GM23338 (cell line): ENCODE measurements at regions not wholly inside any gene's neighbourhood (a gene's known extent, or its start where the extent isn't known, plus 50 kb on each side); places are given as distances from the start of the nearest gene placed in this dataset.

ENCODE experiments used
- CREB1 ChIP-seq: fragments of 250-450 bp; sonication (Bioruptor Pico); IDR thresholded peaks from 2 replicates; pipeline ENCODE4 v1.5.0; 2020; ENCODE audit warnings: low read depth, mild to moderate bottlenecking, moderate library complexity
- ETS1 ChIP-seq: IDR thresholded peaks from 2 replicates; pipeline ENCODE4 v1.6.1; 2016; ENCODE audit warnings: antibody characterized with exemption
- EZH2 ChIP-seq: fragments of 200-600 bp; sonication (generic); IDR thresholded peaks from one replicate; pipeline ENCODE4 v1.8.0; 2017; ENCODE audit warnings: antibody characterized with exemption, mild to moderate bottlenecking, low read depth; ENCODE audit not compliant: unreplicated experiment
- EZH2phosphoT487 ChIP-seq: fragments of 200-600 bp; sonication (generic); IDR thresholded peaks from one replicate; pipeline ENCODE4 v1.8.1; 2018; ENCODE audit warnings: antibody characterized with exemption; ENCODE audit not compliant: unreplicated experiment
- JUNB ChIP-seq: IDR thresholded peaks from one replicate; pipeline ENCODE4 v1.6.1; 2016; ENCODE audit warnings: antibody characterized with exemption; ENCODE audit not compliant: unreplicated experiment
- POLR2AphosphoS5 ChIP-seq: IDR thresholded peaks from 2 replicates; pipeline ENCODE4 v1.6.1; 2016; ENCODE audit warnings: antibody characterized with exemption, low read depth
- REST ChIP-seq: IDR thresholded peaks from one replicate; pipeline ENCODE4 v1.6.1; 2018; ENCODE audit warnings: antibody characterized with exemption; ENCODE audit not compliant: unreplicated experiment
- ZNF331 ChIP-seq: fragments of 250-450 bp; sonication (Bioruptor Pico); IDR thresholded peaks from 2 replicates; pipeline ENCODE4 v1.5.0; 2020; ENCODE audit warnings: low read depth, mild to moderate bottlenecking, moderate library complexity
- ZNF462 ChIP-seq: fragments of 250-450 bp; sonication (Bioruptor Pico); IDR thresholded peaks from 2 replicates; pipeline ENCODE4 v1.5.0; 2020; ENCODE audit warnings: mild to moderate bottlenecking, moderate library complexity
- TF ChIP-seq, protein P1 (sequence below), 2 experiments: fragments of 200-600 bp in 1 of 2; sonication (generic) in 1 of 2; conservative IDR thresholded peaks; 2 replicates each; pipeline versions ENCODE4 v1.5.1 to v1.6.1; 2016 to 2017; ENCODE audit warnings: antibody characterized with exemption in 2 of 2, low read depth in 2 of 2, mild to moderate bottlenecking in 2 of 2, moderate library complexity in 1 of 2

DNA sequence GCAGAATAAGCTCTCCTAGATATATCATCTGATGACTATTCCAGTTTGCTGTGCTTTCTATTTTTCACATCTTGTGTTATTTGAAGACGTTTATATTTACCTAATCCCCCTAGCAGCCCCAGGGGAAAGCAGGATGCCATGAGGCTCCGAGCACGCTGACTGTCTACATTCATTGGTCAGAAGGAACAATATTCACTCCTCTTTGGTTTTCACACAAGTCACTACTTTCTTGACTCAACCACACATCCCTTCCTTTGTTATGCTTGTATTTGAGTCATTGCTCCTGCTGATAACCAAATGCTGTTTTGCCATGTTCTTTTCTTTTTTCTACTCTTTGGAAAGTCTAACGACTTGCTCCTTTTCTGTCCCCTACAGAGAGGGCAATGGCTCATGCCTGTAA lies 86.5 kb upstream of the SLC38A2 start:
- no peak for TF ChIP-seq ZNF331 (CRISPR knock-in tag)
- TF ChIP-seq EZH2, result no peak
- TF ChIP-seq, protein P1, sequence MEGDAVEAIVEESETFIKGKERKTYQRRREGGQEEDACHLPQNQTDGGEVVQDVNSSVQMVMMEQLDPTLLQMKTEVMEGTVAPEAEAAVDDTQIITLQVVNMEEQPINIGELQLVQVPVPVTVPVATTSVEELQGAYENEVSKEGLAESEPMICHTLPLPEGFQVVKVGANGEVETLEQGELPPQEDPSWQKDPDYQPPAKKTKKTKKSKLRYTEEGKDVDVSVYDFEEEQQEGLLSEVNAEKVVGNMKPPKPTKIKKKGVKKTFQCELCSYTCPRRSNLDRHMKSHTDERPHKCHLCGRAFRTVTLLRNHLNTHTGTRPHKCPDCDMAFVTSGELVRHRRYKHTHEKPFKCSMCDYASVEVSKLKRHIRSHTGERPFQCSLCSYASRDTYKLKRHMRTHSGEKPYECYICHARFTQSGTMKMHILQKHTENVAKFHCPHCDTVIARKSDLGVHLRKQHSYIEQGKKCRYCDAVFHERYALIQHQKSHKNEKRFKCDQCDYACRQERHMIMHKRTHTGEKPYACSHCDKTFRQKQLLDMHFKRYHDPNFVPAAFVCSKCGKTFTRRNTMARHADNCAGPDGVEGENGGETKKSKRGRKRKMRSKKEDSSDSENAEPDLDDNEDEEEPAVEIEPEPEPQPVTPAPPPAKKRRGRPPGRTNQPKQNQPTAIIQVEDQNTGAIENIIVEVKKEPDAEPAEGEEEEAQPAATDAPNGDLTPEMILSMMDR (conservative IDR thresholded peaks at IDR 0.05; ENCODE audit: low read depth in 2 of 2), result no peak
- no peak for TF ChIP-seq EZH2phosphoT487
- TF ChIP-seq POLR2AphosphoS5, result no peak
- TF ChIP-seq CREB1, result no peak
- TF ChIP-seq ZNF462 (CRISPR knock-in tag), result no peak
- no peak for TF ChIP-seq JUNB
- no peak for TF ChIP-seq ETS1
- TF ChIP-seq REST, result no peak
